HG02973 (cell line): ENCODE measurements at regions not wholly inside any gene's neighbourhood (a gene's known extent, or its start where the extent isn't known, plus 50 kb on each side); places are given as distances from the start of the nearest gene placed in this dataset.

Source experiments
- ATAC-seq: cut with Tn5 transposase; IDR thresholded peaks from one replicate; pipeline ENCODE4 v1.9.1; 2021; ENCODE audit warnings: moderate library complexity; ENCODE audit not compliant: unreplicated experiment

GRCh38 chr3:110181226-110181625 is 843.9 kb upstream of the DPPA4 start:
- ATAC-seq: no peak

- no peak for ATAC-seq
These were observed 847.2 kb upstream of the DPPA4 start for GRCh38 chr3:110184536-110184935.

- no peak for ATAC-seq
These were observed 855.7 kb upstream of the DPPA4 start for GRCh38 chr3:110193074-110193473.

GRCh38 chr3:110198717-110199587 is 861.6 kb upstream of the DPPA4 start:
- no peak for ATAC-seq

GRCh38 chr3:110199588-110199943 is 862.2 kb upstream of the DPPA4 start:
- no peak for ATAC-seq

- ATAC-seq: no peak
These were observed 861.4 kb upstream of the NECTIN3 start for GRCh38 chr3:110210086-110210660.

GRCh38 chr3:110226645-110227044 is 845.0 kb upstream of the NECTIN3 start:
- ATAC-seq: no peak

GRCh38 chr3:110227991-110228390 is 843.6 kb upstream of the NECTIN3 start:
- no peak for ATAC-seq

GRCh38 chr3:110234831-110235230 is 836.8 kb upstream of the NECTIN3 start:
- no peak for ATAC-seq

- no peak for ATAC-seq
These were observed 834.5 kb upstream of the NECTIN3 start for GRCh38 chr3:110236976-110237610.

GRCh38 chr3:110243081-110243480 is 828.5 kb upstream of the NECTIN3 start:
- no peak for ATAC-seq

GRCh38 chr3:110246796-110247376 is 824.7 kb upstream of the NECTIN3 start:
- no peak for ATAC-seq

GRCh38 chr3:110248666-110249065 is 823.0 kb upstream of the NECTIN3 start:
- no peak for ATAC-seq

- ATAC-seq: no peak
These were observed 817.8 kb upstream of the NECTIN3 start for GRCh38 chr3:110253794-110254193.

GRCh38 chr3:110254591-110254990 is 817.0 kb upstream of the NECTIN3 start:
- no peak for ATAC-seq

- ATAC-seq: no peak
These were observed 810.5 kb upstream of the NECTIN3 start for GRCh38 chr3:110261141-110261540.

GRCh38 chr3:110262896-110263295 is 808.7 kb upstream of the NECTIN3 start:
- ATAC-seq: no peak

GRCh38 chr3:110265302-110265701 is 806.3 kb upstream of the NECTIN3 start:
- ATAC-seq: no peak

- no peak for ATAC-seq
These were observed 804.2 kb upstream of the NECTIN3 start for GRCh38 chr3:110267304-110267845.

GRCh38 chr3:110272525-110272924 is 799.1 kb upstream of the NECTIN3 start:
- no peak for ATAC-seq

- no peak for ATAC-seq
These were observed 779.6 kb upstream of the NECTIN3 start for GRCh38 chr3:110291886-110292501.
